KMS-11 (cell line): ENCODE measurements at regions not wholly inside any gene's neighbourhood (a gene's known extent, or its start where the extent isn't known, plus 50 kb on each side); places are given as distances from the start of the nearest gene placed in this dataset.

Source experiments
- H2AFZ ChIP-seq: fragments of 200-600 bp; sonication (generic); 2 replicates; pipeline ENCODE4 v1.6.1; 2016; ENCODE audit warnings: antibody characterized with exemption, mixed run types, low read depth
- H3K27ac ChIP-seq: fragments of 200-600 bp; sonication (generic); 2 replicates; pipeline ENCODE4 v1.6.1; 2016; ENCODE audit warnings: mild to moderate bottlenecking, mixed run types
- H3K27me3 ChIP-seq: fragments of 200-600 bp; sonication (generic); 2 replicates; pipeline ENCODE4 v1.6.1; 2017; ENCODE audit warnings: mild to moderate bottlenecking, low read depth, mixed run types, moderate library complexity; ENCODE audit not compliant: insufficient read depth
- H3K36me3 ChIP-seq: fragments of 200-600 bp; sonication (generic); 2 replicates; pipeline ENCODE4 v1.6.1; 2017; ENCODE audit warnings: mild to moderate bottlenecking, mixed run types; ENCODE audit not compliant: insufficient read depth
- H3K4me1 ChIP-seq: fragments of 200-600 bp; sonication (generic); 2 replicates; pipeline ENCODE4 v1.6.1; 2016; ENCODE audit warnings: mild to moderate bottlenecking, low read depth, mixed run types; ENCODE audit not compliant: poor library complexity, severe bottlenecking
- H3K4me2 ChIP-seq: fragments of 200-600 bp; sonication (generic); 2 replicates; pipeline ENCODE4 v1.7.0; 2016; ENCODE audit warnings: mild to moderate bottlenecking, mixed run types
- H3K4me3 ChIP-seq: fragments of 200-600 bp; sonication (generic); IDR thresholded peaks from 2 replicates; pipeline ENCODE4 v1.6.1; 2017; ENCODE audit warnings: low read depth, low read length, mixed read lengths; ENCODE audit not compliant: insufficient read depth
- H3K79me2 ChIP-seq: fragments of 200-600 bp; sonication (generic); 2 replicates; pipeline ENCODE4 v1.6.1; 2016; ENCODE audit warnings: low read depth, mixed run types; ENCODE audit not compliant: insufficient read depth
- H3K9ac ChIP-seq: fragments of 200-600 bp; sonication (generic); 2 replicates; pipeline ENCODE4 v1.6.1; 2016; ENCODE audit warnings: mild to moderate bottlenecking, mixed run types
- H4K20me1 ChIP-seq: fragments of 200-600 bp; sonication (generic); 2 replicates; pipeline ENCODE4 v1.6.1; 2016; ENCODE audit warnings: mild to moderate bottlenecking, mixed run types; ENCODE audit not compliant: insufficient read depth
- TF ChIP-seq, protein P1 (sequence below): fragments of 200-600 bp; sonication (generic); conservative IDR thresholded peaks from 2 replicates; pipeline ENCODE4 v1.6.1; 2017; ENCODE audit warnings: low read depth, mild to moderate bottlenecking, antibody characterized with exemption, low read length, moderate library complexity, mixed read lengths

DNA sequence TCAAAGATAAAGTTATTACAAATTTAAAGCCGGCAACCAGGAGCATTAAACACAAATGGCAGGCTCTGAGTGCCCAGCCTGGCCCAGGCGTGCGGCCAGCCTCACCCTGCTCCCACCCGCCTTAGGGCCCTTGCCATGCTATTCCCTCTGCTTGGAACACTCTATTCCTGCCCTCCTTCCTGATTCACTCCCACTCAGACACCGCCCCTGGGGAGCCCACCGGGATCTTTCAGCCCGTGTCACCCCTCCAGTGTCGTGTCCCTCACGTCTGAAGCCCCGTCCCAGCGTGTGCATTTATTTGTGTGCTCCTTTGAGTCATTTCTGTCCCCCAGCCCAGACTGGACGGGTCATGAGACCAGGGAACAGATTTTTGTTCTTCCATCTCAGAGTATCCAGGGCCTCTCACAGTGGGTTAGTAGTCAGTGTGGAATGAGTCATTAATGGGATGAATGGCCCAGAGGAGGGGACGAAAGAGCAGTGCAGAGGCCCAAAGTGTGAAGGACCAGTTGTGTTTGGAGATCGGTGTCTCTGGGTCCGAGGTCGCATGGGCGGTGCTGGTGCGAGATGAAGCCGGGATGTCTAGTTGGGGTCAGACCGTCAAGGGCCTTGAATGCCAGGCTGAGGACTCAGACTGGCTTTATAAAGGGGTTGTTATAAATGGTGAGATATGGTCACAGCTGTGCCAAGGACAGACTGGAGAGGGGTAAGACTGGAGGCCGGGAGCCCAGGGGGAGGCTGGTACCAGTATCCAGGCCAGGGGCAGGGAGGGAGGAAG is 58.9 kb upstream of the SLC6A6 start:
- Histone ChIP-seq H3K36me3 (no peaks in the 10 kb centered on the region), H2AFZ (no peak overlapping the region), H3K4me3 (no peak overlapping the region), H4K20me1 (no peaks in the 10 kb centered on the region), H3K9ac (no peak overlapping the region), H3K79me2 (no peaks in the 10 kb centered on the region), H3K4me1 (no peaks in the 10 kb centered on the region), H3K27ac (no peak overlapping the region), H3K27me3 (no peaks in the 10 kb centered on the region; the same call in 1 of the 2 replicates), H3K4me2 (no peak overlapping the region)
- TF ChIP-seq, protein P1, sequence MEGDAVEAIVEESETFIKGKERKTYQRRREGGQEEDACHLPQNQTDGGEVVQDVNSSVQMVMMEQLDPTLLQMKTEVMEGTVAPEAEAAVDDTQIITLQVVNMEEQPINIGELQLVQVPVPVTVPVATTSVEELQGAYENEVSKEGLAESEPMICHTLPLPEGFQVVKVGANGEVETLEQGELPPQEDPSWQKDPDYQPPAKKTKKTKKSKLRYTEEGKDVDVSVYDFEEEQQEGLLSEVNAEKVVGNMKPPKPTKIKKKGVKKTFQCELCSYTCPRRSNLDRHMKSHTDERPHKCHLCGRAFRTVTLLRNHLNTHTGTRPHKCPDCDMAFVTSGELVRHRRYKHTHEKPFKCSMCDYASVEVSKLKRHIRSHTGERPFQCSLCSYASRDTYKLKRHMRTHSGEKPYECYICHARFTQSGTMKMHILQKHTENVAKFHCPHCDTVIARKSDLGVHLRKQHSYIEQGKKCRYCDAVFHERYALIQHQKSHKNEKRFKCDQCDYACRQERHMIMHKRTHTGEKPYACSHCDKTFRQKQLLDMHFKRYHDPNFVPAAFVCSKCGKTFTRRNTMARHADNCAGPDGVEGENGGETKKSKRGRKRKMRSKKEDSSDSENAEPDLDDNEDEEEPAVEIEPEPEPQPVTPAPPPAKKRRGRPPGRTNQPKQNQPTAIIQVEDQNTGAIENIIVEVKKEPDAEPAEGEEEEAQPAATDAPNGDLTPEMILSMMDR, result no peak

DNA sequence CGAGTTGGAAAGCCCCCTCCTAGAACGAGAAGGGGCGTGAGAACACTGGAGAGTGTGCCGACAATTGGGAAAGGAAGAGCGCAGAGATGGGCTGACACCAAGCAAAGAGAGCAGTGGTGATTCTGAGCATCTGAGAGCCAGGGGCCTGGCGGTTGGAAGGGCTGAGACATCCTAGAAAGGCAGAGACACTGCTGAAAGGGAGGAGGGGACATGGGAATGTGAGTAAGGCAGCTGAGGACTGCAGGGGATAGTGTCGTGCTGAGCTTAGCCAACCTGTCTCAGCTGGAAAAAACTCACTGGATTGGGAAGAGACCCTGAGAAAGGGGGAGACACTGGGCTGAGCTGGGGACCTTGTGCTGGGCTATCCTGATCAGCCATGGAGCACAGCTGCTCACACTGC is 58.1 kb upstream of the SLC6A6 start:
- Histone ChIP-seq H3K27me3 (no peaks in the 10 kb centered on the region; the same call in 1 of the 2 replicates), H3K4me1 (no peaks in the 10 kb centered on the region), H3K27ac (no peak overlapping the region), H3K36me3 (no peaks in the 10 kb centered on the region), H3K79me2 (no peaks in the 10 kb centered on the region), H3K9ac (no peak overlapping the region), H3K4me2 (no peak overlapping the region), H3K4me3 (no peak overlapping the region), H2AFZ (no peak overlapping the region), H4K20me1 (no peaks in the 10 kb centered on the region)
- TF ChIP-seq, protein P1, result no peak

DNA sequence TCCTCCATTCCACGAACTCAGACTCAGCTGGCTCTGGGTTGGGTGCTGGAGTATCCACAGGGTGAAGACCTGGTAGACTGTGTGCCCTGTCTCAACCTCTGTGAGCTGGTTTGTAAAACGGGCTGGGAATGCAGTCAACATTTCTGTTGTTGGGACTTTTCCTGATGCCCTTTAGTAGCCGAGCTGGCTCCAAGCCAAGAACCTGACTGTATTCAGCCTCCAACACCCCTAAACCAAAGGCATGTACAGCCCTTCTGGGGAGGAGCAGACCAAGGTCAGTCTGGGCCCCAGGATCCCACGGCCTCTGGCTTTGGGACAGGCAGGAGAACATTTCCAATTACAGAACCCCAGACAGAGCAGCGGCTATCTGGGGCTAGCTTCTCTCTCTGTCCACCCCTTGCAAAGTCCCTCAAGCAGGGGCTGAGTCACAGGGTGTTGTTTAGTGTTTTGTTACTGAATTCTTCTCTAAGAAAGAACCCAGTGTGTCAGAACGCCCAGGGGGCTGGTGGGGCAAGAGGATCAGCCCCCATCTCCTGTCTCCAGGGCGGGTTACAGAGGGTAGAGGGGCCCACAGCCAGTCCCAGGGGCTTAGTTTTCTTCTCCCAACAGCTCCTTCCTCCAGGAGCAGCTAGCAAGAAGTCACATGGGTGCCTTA is 56.8 kb upstream of the SLC6A6 start:
- Histone ChIP-seq H3K27me3 (no peaks in the 10 kb centered on the region; the same call in 1 of the 2 replicates), H3K4me2 (no peak overlapping the region), H4K20me1 (no peaks in the 10 kb centered on the region), H3K4me1 (no peaks in the 10 kb centered on the region), H3K79me2 (no peaks in the 10 kb centered on the region), H2AFZ (no peak overlapping the region), H3K36me3 (no peaks in the 10 kb centered on the region), H3K9ac (no peak overlapping the region), H3K27ac (no peak overlapping the region), H3K4me3 (no peak overlapping the region)
- TF ChIP-seq, protein P1, result no peak

DNA sequence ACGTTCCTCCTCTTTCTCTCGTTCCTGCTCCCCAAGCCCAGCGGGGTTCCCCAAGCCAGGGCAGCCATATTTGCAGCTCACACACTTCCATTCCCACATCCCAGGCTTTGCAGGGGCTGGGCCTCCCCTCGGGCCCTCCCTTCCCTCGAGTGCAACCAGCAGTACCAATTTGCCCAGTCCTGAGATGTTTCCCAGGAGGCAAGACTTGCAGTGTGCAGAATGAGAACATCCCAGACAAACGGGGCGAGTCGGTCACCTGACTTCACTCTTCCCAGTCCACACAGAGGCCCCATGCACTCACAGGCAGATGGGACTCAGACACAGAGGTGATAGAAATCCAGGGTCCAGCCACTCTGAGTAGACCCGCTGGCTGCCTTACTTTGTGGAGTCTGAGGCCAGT is 56.2 kb upstream of the SLC6A6 start:
- H3K27ac ChIP-seq, result no peak overlapping the region
- no peaks in the 10 kb centered on the region for H3K36me3 ChIP-seq
- H3K4me1 ChIP-seq, result no peaks in the 10 kb centered on the region
- no peak overlapping the region for H3K4me2 ChIP-seq
- no peaks in the 10 kb centered on the region for H3K79me2 ChIP-seq
- no peak overlapping the region for H3K9ac ChIP-seq
- TF ChIP-seq, protein P1, result no peak
- no peaks in the 10 kb centered on the region; the same call in 1 of the 2 replicates for H3K27me3 ChIP-seq
- no peak overlapping the region for H2AFZ ChIP-seq
- H4K20me1 ChIP-seq, result no peaks in the 10 kb centered on the region
- H3K4me3 ChIP-seq, result no peak overlapping the region
